IPS DF 6.9 (cell line): ENCODE measurements at regions not wholly inside any gene's neighbourhood (a gene's known extent, or its start where the extent isn't known, plus 50 kb on each side); places are given as distances from the start of the nearest gene placed in this dataset.
"Not testable (repeated sequence)": the region's sequence is repeated elsewhere in the genome, so short reads cannot be mapped to it uniquely, and the experiment has no call there.

ENCODE experiments used
- DNase-seq: peaks from one replicate; pipeline ENCODE4 v3.0.0-alpha.2; 2013; ENCODE audit warnings: low read depth, low spot score
- H3K27ac ChIP-seq: one replicate; pipeline ENCODE4 v1.5.1; 2013; ENCODE audit warnings: low read length, control low read depth
- H3K27me3 ChIP-seq: 2 replicates; pipeline ENCODE4 v1.6.1; 2013; ENCODE audit warnings: mild to moderate bottlenecking, low read length; ENCODE audit not compliant: control insufficient read depth, insufficient read depth
- H3K36me3 ChIP-seq: 2 replicates; pipeline ENCODE4 v1.6.1; 2013; ENCODE audit warnings: low read length; ENCODE audit not compliant: control insufficient read depth, insufficient read depth
- H3K4me1 ChIP-seq: 2 replicates; pipeline ENCODE4 v1.6.1; 2013; ENCODE audit warnings: low read length; ENCODE audit not compliant: control insufficient read depth, insufficient read depth
- H3K4me3 ChIP-seq: 2 replicates; pipeline ENCODE4 v1.5.1; 2013; ENCODE audit warnings: mild to moderate bottlenecking, low read length
- H3K9me3 ChIP-seq: 2 replicates; pipeline ENCODE4 v1.6.1; 2013; ENCODE audit warnings: low read length, inconsistent platforms; ENCODE audit not compliant: control insufficient read depth, insufficient read depth
- WGBS: extraction: QIAGEN DNeasy Blood & Tissue Kit; methylation state at CpG from one replicate; pipeline ENCODE4 v1.1.7; 2013; ENCODE audit warnings: mixed read lengths, missing lambda C conversion rate; ENCODE audit not compliant: insufficient read length, insufficient coverage; 5-methylcytosine and 5-hydroxymethylcytosine counted together

DNA sequence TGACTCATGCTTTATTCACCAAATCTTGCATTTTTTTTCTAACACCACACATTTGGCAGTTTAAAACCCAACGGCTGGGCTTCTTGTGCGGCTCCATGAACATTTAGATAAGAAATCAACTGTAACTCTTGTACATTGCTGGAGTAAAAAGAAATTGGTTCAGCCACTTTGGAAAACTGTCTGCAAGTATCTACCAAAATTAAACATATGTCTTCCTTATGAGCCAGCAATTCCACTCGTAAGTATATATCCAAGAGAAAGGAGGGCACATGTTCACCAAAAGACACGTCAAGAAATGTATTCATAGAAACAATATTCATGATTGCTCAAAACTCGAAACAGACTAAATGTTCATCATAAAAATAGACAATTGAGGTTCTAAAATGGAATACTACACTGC, 291.9 kb upstream of the POU1F1 start:
- Histone ChIP-seq H3K27me3 (no peaks in the 10 kb centered on the region), H3K4me3 (no peak overlapping the region), H3K36me3 (no peaks in the 10 kb centered on the region), H3K9me3 (no peaks in the 10 kb centered on the region), H3K4me1 (no peaks in the 10 kb centered on the region), H3K27ac (no peak overlapping the region)
- DNase-seq: no peak
- no CpG with 5 or more reads among the region's 5 CpGs for WGBS

DNA sequence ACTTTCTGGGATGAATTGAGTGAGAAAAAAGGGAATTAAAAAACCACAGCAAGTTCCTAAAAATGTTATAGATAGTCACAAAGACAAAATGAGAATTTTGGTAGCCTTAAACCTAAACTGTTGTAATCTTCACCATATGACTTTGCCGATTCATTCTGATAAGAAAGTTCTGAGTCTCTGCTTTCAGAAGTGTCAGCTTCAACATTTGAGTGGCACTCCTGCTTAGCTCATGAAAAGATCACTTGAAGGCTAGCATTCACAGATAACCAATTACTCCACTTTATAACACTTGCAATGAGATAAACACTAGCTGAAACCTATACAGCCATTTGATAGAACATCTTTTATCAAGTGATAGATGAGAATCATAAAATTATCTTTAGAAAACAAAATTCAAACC, 288.1 kb upstream of the POU1F1 start:
- WGBS: no CpG with 5 or more reads among the region's 1 CpG
- Histone ChIP-seq H3K4me3 (no peak overlapping the region), H3K27me3 (no peaks in the 10 kb centered on the region), H3K4me1 (no peaks in the 10 kb centered on the region), H3K36me3 (no peaks in the 10 kb centered on the region), H3K9me3 (no peaks in the 10 kb centered on the region), H3K27ac (no peak overlapping the region)
- no peak for DNase-seq

DNA sequence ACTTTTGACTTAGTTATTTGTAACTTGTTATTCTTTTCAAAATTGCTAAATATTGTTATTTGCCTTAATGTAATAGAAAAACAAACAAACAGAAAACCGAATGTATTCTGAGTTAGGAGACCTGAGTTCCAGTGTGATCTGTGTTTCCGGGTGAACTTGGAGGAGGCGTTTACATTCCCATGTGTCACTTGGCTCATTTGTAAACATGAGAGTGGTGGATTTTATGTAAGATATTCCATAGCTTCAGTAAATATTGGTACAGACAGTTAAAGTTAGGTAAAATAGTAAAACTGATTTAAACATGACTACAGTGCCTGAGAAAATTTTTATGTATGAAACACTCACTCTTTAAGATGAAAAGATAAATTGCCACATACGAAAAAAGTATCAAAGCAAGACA, 287.3 kb upstream of the POU1F1 start:
- Histone ChIP-seq H3K9me3 (no peaks in the 10 kb centered on the region), H3K27me3 (no peaks in the 10 kb centered on the region), H3K4me3 (no peak overlapping the region), H3K27ac (no peak overlapping the region), H3K36me3 (no peaks in the 10 kb centered on the region), H3K4me1 (no peaks in the 10 kb centered on the region)
- DNase-seq: no peak
- WGBS: no CpG with 5 or more reads among the region's 4 CpGs

GRCh38 chr3:87558492-87558891, 282.1 kb upstream of the POU1F1 start:
- no CpG with 5 or more reads among the region's 3 CpGs for WGBS
- Histone ChIP-seq H3K27ac (no peak overlapping the region), H3K27me3 (no peaks in the 10 kb centered on the region), H3K4me1 (no peaks in the 10 kb centered on the region), H3K9me3 (no peaks in the 10 kb centered on the region), H3K4me3 (no peak overlapping the region), H3K36me3 (no peaks in the 10 kb centered on the region)
- DNase-seq: no peak

DNA sequence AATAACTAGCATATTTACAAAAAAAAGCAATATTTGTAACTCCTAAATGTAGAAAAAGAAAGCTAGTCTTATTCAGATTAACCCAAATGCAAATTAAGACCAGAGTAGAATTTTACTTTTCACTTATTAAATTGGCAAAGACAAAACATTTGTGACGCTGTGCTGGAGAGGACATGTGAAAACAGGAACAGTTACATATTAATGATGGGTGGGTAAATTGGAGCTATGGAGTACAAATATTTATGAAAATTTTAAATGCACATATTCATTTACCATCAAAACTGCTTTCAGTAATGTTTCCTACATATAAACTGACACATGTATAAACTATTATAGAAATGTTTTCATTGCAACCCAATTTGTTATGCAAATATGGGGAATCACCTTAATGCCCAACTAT, 278.9 kb upstream of the POU1F1 start:
- WGBS: no CpG with 5 or more reads among the region's 1 CpG
- Histone ChIP-seq H3K27me3 (no peaks in the 10 kb centered on the region), H3K4me3 (no peak overlapping the region), H3K27ac (no peak overlapping the region), H3K9me3 (no peaks in the 10 kb centered on the region), H3K4me1 (no peaks in the 10 kb centered on the region), H3K36me3 (no peaks in the 10 kb centered on the region)
- DNase-seq: no peak

- H3K36me3 ChIP-seq: no peaks in the 10 kb centered on the region
- no peak overlapping the region for H3K27ac ChIP-seq
- no peaks in the 10 kb centered on the region for H3K27me3 ChIP-seq
- no peak overlapping the region for H3K4me3 ChIP-seq
- no CpG with 5 or more reads among the region's 3 CpGs for WGBS
- DNase-seq: no peak
- H3K9me3 ChIP-seq: no peaks in the 10 kb centered on the region
- H3K4me1 ChIP-seq: no peaks in the 10 kb centered on the region
Measured at GRCh38 chr3:87553058-87553457, 276.7 kb upstream of the POU1F1 start.

GRCh38 chr3:87550892-87551291, 274.5 kb upstream of the POU1F1 start:
- Histone ChIP-seq H3K4me1 (no peaks in the 10 kb centered on the region), H3K36me3 (no peaks in the 10 kb centered on the region), H3K27ac (no peak overlapping the region), H3K27me3 (no peaks in the 10 kb centered on the region), H3K9me3 (no peaks in the 10 kb centered on the region), H3K4me3 (no peak overlapping the region)
- no peak for DNase-seq
- WGBS: no CpG with 5 or more reads among the region's 3 CpGs

GRCh38 chr3:87549208-87549607, 272.8 kb upstream of the POU1F1 start:
- WGBS: no CpG with 5 or more reads among the region's 2 CpGs
- Histone ChIP-seq H3K4me1 (no peaks in the 10 kb centered on the region), H3K36me3 (no peaks in the 10 kb centered on the region), H3K9me3 (no peaks in the 10 kb centered on the region), H3K4me3 (no peak overlapping the region), H3K27ac (no peak overlapping the region), H3K27me3 (no peaks in the 10 kb centered on the region)
- DNase-seq: no peak

DNA sequence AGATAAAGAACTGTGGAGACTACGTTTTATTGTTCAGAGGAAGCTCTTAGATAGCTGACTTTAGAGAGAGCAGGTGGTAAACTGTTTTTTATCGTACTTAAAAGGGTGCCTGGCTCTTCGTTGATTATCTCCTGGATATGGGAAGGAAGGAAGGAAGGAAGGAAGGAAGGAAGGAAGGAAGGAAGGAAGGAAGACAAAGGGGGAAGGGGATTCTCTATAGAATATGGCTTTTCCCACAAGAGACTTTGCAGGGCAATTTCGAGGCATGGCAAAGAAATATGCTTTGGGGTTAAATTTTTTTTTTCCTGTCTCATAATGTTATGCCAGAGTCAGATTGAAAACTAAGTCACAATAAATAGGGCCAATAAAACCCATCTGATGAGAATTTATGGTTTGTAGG, 271.9 kb upstream of the POU1F1 start:
- Histone ChIP-seq H3K27ac (no peak overlapping the region), H3K36me3 (no peaks in the 10 kb centered on the region), H3K9me3 (no peaks in the 10 kb centered on the region), H3K27me3 (no peaks in the 10 kb centered on the region), H3K4me1 (no peaks in the 10 kb centered on the region), H3K4me3 (no peak overlapping the region)
- DNase-seq: no peak
- no CpG with 5 or more reads among the region's 4 CpGs for WGBS

DNA sequence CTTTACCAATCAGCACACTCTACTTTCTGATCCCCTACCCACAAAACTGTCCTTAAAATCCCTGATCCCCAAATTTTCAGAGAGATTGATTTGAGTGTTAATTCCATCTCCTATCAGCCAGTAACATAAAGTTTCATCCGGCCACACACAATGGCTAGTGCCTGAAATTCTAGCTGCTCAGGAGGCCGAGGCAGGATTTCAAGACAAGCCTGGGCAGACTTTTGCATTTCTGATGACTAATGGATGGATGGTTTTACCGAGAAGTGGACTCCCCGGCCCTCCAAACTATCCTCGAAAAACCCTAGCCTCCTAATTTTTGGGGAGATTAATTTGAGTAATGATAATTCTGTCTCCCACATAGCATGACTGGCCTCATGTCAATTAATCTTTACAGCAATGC, 269.8 kb upstream of the POU1F1 start:
- no peaks in the 10 kb centered on the region for H3K9me3 ChIP-seq
- DNase-seq: no peak
- H3K27me3 ChIP-seq: no peaks in the 10 kb centered on the region
- no CpG with 5 or more reads among the region's 5 CpGs for WGBS
- H3K27ac ChIP-seq: no peak overlapping the region
- H3K4me3 ChIP-seq: no peak overlapping the region
- H3K36me3 ChIP-seq: no peaks in the 10 kb centered on the region
- H3K4me1 ChIP-seq: no peaks in the 10 kb centered on the region

GRCh38 chr3:87543408-87543807, 267.0 kb upstream of the POU1F1 start:
- DNase-seq, H3K4me3 ChIP-seq, H3K36me3 ChIP-seq, H3K27ac ChIP-seq, H3K4me1 ChIP-seq, H3K9me3 ChIP-seq, H3K27me3 ChIP-seq: not testable (repeated sequence)
- no CpG with 5 or more reads among the region's 2 CpGs for WGBS
